ENCODE measurements at regions not wholly inside any gene's neighbourhood (a gene's known extent, or its start where the extent isn't known, plus 50 kb on each side); places are given as distances from the start of the nearest gene placed in this dataset.

- DNase-seq, result no peak
These were observed 459.7 kb downstream of the SOX9 start for GRCh38 chr17:72580321-72581127.

GRCh38 chr17:72587156-72587555 lies 466.3 kb downstream of the SOX9 start:
- DNase-seq, result no peak

- peak in 2 of 4 experiments; percentile 14 to 44 for DNase-seq
These were observed 467.1 kb downstream of the SOX9 start for GRCh38 chr17:72587773-72588511.

- no peak for DNase-seq
These were observed 467.7 kb downstream of the SOX9 start for GRCh38 chr17:72588561-72588960.

GRCh38 chr17:72588961-72589360 lies 468.1 kb downstream of the SOX9 start:
- DNase-seq, result no peak

- DNase-seq, result no peak
These were observed 469.6 kb downstream of the SOX9 start for GRCh38 chr17:72590382-72590781.

GRCh38 chr17:72590882-72591281 lies 470.1 kb downstream of the SOX9 start:
- no peak for DNase-seq

- DNase-seq, result no peak
These were observed 470.7 kb downstream of the SOX9 start for GRCh38 chr17:72591289-72592241.

- peak; percentile 48 to 80 (median 65) for DNase-seq
These were observed 471.6 kb downstream of the SOX9 start for GRCh38 chr17:72592242-72592966.

GRCh38 chr17:72592967-72593325 lies 472.1 kb downstream of the SOX9 start:
- no peak for DNase-seq

GRCh38 chr17:72594248-72594647 lies 473.4 kb downstream of the SOX9 start:
- DNase-seq, result no peak

All from suppressor macrophage (primary cell).